Keratinocyte (primary cell): ENCODE measurements at regions not wholly inside any gene's neighbourhood (a gene's known extent, or its start where the extent isn't known, plus 50 kb on each side); places are given as distances from the start of the nearest gene placed in this dataset.

Experiments
- EZH2 ChIP-seq: IDR thresholded peaks from one replicate; pipeline ENCODE4 v1.6.1; 2012; ENCODE audit warnings: inconsistent platforms, mild to moderate bottlenecking, low read length, moderate library complexity
- TF ChIP-seq, protein P1 (sequence below), 3 experiments: IDR thresholded peaks in 1 of 3; conservative IDR thresholded peaks in 1 of 3; optimal IDR thresholded peaks in 1 of 3; 2 replicates in 2 of 3; 3 replicates in 1 of 3; pipeline versions ENCODE3 to v1.5.1; 2011; ENCODE audit warnings: low read length in 3 of 3, mild to moderate bottlenecking in 3 of 3, moderate library complexity in 2 of 3, control low read depth in 1 of 3, inconsistent platforms in 1 of 3; ENCODE audit not compliant: insufficient read depth in 2 of 3; ENCODE audit errors: extremely low read depth in 1 of 3

DNA sequence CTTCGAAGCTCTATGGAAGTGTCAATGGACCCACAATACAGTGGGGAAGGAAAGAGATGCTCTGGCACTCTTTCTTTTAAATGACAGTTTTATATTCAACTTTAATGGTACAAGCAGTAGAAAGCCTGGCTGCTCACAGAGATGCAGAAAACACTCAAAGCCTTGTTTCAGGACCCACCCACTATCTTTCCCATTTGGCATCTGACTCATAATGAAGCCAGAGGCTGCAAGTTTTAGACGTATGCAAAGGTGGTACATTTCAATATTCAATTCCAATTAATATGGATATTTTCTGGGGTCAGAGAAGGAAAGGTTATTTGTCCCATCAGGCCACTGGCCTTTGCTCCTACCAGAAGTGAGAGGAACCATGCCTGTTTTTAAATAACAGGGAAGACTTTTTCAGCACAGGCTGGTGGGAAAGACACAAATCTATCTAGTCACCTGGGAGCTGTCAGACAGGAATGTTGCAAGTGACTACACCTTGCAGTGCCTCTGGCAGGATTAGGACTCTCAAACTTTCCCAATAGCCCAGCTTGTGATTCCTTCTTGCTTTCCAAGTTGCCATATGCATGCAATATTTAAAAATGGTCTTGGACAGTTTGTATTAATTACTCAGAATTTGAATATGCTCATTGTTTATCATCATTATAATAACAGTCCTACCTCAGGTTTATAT is 70.0 kb upstream of the RAB40AL start:
- TF ChIP-seq EZH2: no peak
- TF ChIP-seq, protein P1, sequence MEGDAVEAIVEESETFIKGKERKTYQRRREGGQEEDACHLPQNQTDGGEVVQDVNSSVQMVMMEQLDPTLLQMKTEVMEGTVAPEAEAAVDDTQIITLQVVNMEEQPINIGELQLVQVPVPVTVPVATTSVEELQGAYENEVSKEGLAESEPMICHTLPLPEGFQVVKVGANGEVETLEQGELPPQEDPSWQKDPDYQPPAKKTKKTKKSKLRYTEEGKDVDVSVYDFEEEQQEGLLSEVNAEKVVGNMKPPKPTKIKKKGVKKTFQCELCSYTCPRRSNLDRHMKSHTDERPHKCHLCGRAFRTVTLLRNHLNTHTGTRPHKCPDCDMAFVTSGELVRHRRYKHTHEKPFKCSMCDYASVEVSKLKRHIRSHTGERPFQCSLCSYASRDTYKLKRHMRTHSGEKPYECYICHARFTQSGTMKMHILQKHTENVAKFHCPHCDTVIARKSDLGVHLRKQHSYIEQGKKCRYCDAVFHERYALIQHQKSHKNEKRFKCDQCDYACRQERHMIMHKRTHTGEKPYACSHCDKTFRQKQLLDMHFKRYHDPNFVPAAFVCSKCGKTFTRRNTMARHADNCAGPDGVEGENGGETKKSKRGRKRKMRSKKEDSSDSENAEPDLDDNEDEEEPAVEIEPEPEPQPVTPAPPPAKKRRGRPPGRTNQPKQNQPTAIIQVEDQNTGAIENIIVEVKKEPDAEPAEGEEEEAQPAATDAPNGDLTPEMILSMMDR (optimal IDR thresholded peaks at IDR 0.05 in 1 of 3, IDR thresholded peaks at IDR 0.05 in 1 of 3, conservative IDR thresholded peaks at IDR 0.05 in 1 of 3; ENCODE audit: extremely low read depth in 1 of 3, insufficient read depth in 2 of 3, low read length in 3 of 3): no peak
